GM23338 (cell line): ENCODE measurements at regions not wholly inside any gene's neighbourhood (a gene's known extent, or its start where the extent isn't known, plus 50 kb on each side); places are given as distances from the start of the nearest gene placed in this dataset.

Source experiments
- ATAC-seq: fragments of 200-7000 bp; cut with Tn5 transposase; 3 replicates; pipeline ENCODE4 v1.9.1; 2020
- DNase-seq: peaks from one replicate; pipeline ENCODE4 v3.0.0-alpha.2; 2015; ENCODE audit warnings: low spot score
- H2AFZ ChIP-seq: fragments of 200-600 bp; sonication (generic); 2 replicates; pipeline ENCODE4 v1.8.0; 2016; ENCODE audit warnings: antibody characterized with exemption, mild to moderate bottlenecking, moderate library complexity
- H3F3A ChIP-seq: fragments of 200-600 bp; sonication (generic); replicated peaks from 2 replicates; pipeline ENCODE4 v1.8.0; 2017; ENCODE audit warnings: antibody characterized with exemption, mixed run types, low read depth
- H3K27ac ChIP-seq: fragments of 200-600 bp; sonication (generic); 2 replicates; pipeline ENCODE4 v1.6.1; 2016; ENCODE audit warnings: low read depth
- H3K27me3 ChIP-seq: fragments of 200-600 bp; sonication (generic); 2 replicates; pipeline ENCODE4 v1.8.0; 2016; ENCODE audit warnings: mild to moderate bottlenecking, mixed run types, moderate library complexity; ENCODE audit not compliant: insufficient read depth
- H3K36me3 ChIP-seq: fragments of 200-600 bp; sonication (generic); 2 replicates; pipeline ENCODE4 v1.8.0; 2016; ENCODE audit warnings: mild to moderate bottlenecking; ENCODE audit not compliant: insufficient read depth
- H3K4me1 ChIP-seq: fragments of 200-600 bp; sonication (generic); 2 replicates; pipeline ENCODE4 v1.8.0; 2016; ENCODE audit warnings: mild to moderate bottlenecking, moderate library complexity; ENCODE audit not compliant: insufficient read depth
- H3K4me2 ChIP-seq: fragments of 200-600 bp; sonication (generic); 2 replicates; pipeline ENCODE4 v1.7.1; 2017; ENCODE audit warnings: mixed run types
- H3K4me3 ChIP-seq: fragments of 200-600 bp; sonication (generic); 2 replicates; pipeline ENCODE4 v1.6.1; 2016; ENCODE audit warnings: mixed run types
- H3K79me2 ChIP-seq: fragments of 200-600 bp; sonication (generic); replicated peaks from 2 replicates; pipeline ENCODE4 v1.8.0; 2017; ENCODE audit warnings: mild to moderate bottlenecking; ENCODE audit not compliant: insufficient read depth
- H3K9me2 ChIP-seq: fragments of 200-600 bp; sonication (generic); 2 replicates; pipeline ENCODE4 v1.8.0; 2017; ENCODE audit not compliant: insufficient read depth
- H4K20me1 ChIP-seq: fragments of 200-600 bp; sonication (generic); replicated peaks from 2 replicates; pipeline ENCODE4 v1.8.0; 2017; ENCODE audit warnings: mild to moderate bottlenecking; ENCODE audit not compliant: insufficient read depth
- H3K27ac Mint-ChIP-seq: 2 replicates; pipeline ENCODE4 v1.8.0; 2020; ENCODE audit warnings: inconsistent platforms, mild to moderate bottlenecking, moderate library complexity, mixed read lengths
- H3K27me3 Mint-ChIP-seq: 3 replicates; pipeline ENCODE4 v1.8.0; 2022; ENCODE audit warnings: low read depth, mild to moderate bottlenecking, moderate library complexity, mixed read lengths, inconsistent platforms; ENCODE audit not compliant: insufficient read depth, poor library complexity
- H3K36me3 Mint-ChIP-seq: 3 replicates; pipeline ENCODE4 v1.8.0; 2021; ENCODE audit warnings: low read depth, mild to moderate bottlenecking, inconsistent platforms, moderate library complexity, mixed read lengths
- H3K4me1 Mint-ChIP-seq: 3 replicates; pipeline ENCODE4 v1.8.0; 2020; ENCODE audit warnings: mild to moderate bottlenecking, inconsistent platforms, mixed read lengths
- H3K4me3 Mint-ChIP-seq: 3 replicates; pipeline ENCODE4 v1.8.0; 2021; ENCODE audit warnings: moderate library complexity, mild to moderate bottlenecking, inconsistent platforms, mixed read lengths
- H3K9me3 Mint-ChIP-seq: 3 replicates; pipeline ENCODE4 v1.8.0; 2020; ENCODE audit warnings: moderate library complexity, mild to moderate bottlenecking, inconsistent platforms, mixed read lengths
- CREB1 ChIP-seq: fragments of 250-450 bp; sonication (Bioruptor Pico); IDR thresholded peaks from 2 replicates; pipeline ENCODE4 v1.5.0; 2020; ENCODE audit warnings: low read depth, mild to moderate bottlenecking, moderate library complexity
- ETS1 ChIP-seq: IDR thresholded peaks from 2 replicates; pipeline ENCODE4 v1.6.1; 2016; ENCODE audit warnings: antibody characterized with exemption
- EZH2 ChIP-seq: fragments of 200-600 bp; sonication (generic); IDR thresholded peaks from one replicate; pipeline ENCODE4 v1.8.0; 2017; ENCODE audit warnings: antibody characterized with exemption, mild to moderate bottlenecking, low read depth; ENCODE audit not compliant: unreplicated experiment
- JUNB ChIP-seq: IDR thresholded peaks from one replicate; pipeline ENCODE4 v1.6.1; 2016; ENCODE audit warnings: antibody characterized with exemption; ENCODE audit not compliant: unreplicated experiment
- NANOG ChIP-seq: IDR thresholded peaks from 2 replicates; pipeline ENCODE4 v1.6.1; 2016; ENCODE audit warnings: antibody characterized with exemption, borderline replicate concordance
- POLR2AphosphoS5 ChIP-seq: IDR thresholded peaks from 2 replicates; pipeline ENCODE4 v1.6.1; 2016; ENCODE audit warnings: antibody characterized with exemption, low read depth
- REST ChIP-seq: IDR thresholded peaks from one replicate; pipeline ENCODE4 v1.6.1; 2018; ENCODE audit warnings: antibody characterized with exemption; ENCODE audit not compliant: unreplicated experiment
- ZNF114 ChIP-seq: fragments of 250-450 bp; sonication (Bioruptor Pico); IDR thresholded peaks from 2 replicates; pipeline ENCODE4 v1.5.0; 2020; ENCODE audit warnings: mild to moderate bottlenecking, moderate library complexity
- ZNF331 ChIP-seq: fragments of 250-450 bp; sonication (Bioruptor Pico); IDR thresholded peaks from 2 replicates; pipeline ENCODE4 v1.5.0; 2020; ENCODE audit warnings: low read depth, mild to moderate bottlenecking, moderate library complexity
- ZNF462 ChIP-seq: fragments of 250-450 bp; sonication (Bioruptor Pico); IDR thresholded peaks from 2 replicates; pipeline ENCODE4 v1.5.0; 2020; ENCODE audit warnings: mild to moderate bottlenecking, moderate library complexity

- TF ChIP-seq REST = no peak
- no peak for TF ChIP-seq JUNB
- TF ChIP-seq EZH2 = no peak
- TF ChIP-seq POLR2AphosphoS5 = no peak
- no peak for TF ChIP-seq ZNF331
Observed at GRCh38 chr2:5385596-5385995, 306.6 kb upstream of the SOX11 start (continued).

GRCh38 chr2:5387406-5387805, 304.8 kb upstream of the SOX11 start:
- Mint-ChIP-seq H3K4me3 (no peak overlapping the region), H3K27me3 (peaks cover 3% of the 10 kb centered on the region), H3K4me1 (no peaks in the 10 kb centered on the region), H3K9me3 (peaks cover 68% of the 10 kb centered on the region), H3K27ac (no peak overlapping the region), H3K36me3 (peaks cover 4% of the 10 kb centered on the region; the same call in 2 of the 3 replicates)
- H2AFZ ChIP-seq = no peak overlapping the region
- no peaks in the 10 kb centered on the region for H3F3A ChIP-seq
- H3K4me3 ChIP-seq = no peak overlapping the region
- no peaks in the 10 kb centered on the region for H4K20me1 ChIP-seq
- no peaks in the 10 kb centered on the region for H3K9me2 ChIP-seq
- H3K27ac ChIP-seq = no peak overlapping the region
- no peaks in the 10 kb centered on the region for H3K36me3 ChIP-seq
- H3K4me2 ChIP-seq = no peak overlapping the region
- H3K27me3 ChIP-seq = no peaks in the 10 kb centered on the region
- DNase-seq (no peak), ATAC-seq (no peak)
- no peaks in the 10 kb centered on the region for H3K4me1 ChIP-seq
- H3K79me2 ChIP-seq = no peaks in the 10 kb centered on the region
- TF ChIP-seq ZNF462 (no peak), REST (no peak), ZNF331 (no peak), ETS1 (no peak), CREB1 (CRISPR knock-in tag) (no peak), POLR2AphosphoS5 (no peak), JUNB (no peak), EZH2 (no peak), NANOG (no peak), ZNF114 (CRISPR knock-in tag) (no peak)
